Endothelial cell of umbilical vein (primary cell): ENCODE measurements at regions not wholly inside any gene's neighbourhood (a gene's known extent, or its start where the extent isn't known, plus 50 kb on each side); places are given as distances from the start of the nearest gene placed in this dataset.

Source experiments
- EZH2 ChIP-seq: IDR thresholded peaks from 2 replicates; pipeline ENCODE4 v1.6.1; 2012; ENCODE audit warnings: borderline replicate concordance, low read depth, mild to moderate bottlenecking, moderate library complexity, low read length, inconsistent platforms; ENCODE audit not compliant: severe bottlenecking
- FOS ChIP-seq: IDR thresholded peaks from 2 replicates; pipeline ENCODE4 v1.6.1; 2011; ENCODE audit warnings: mild to moderate bottlenecking, low read length, moderate library complexity, borderline replicate concordance; ENCODE audit not compliant: insufficient read depth
- GATA2 ChIP-seq: IDR thresholded peaks from 2 replicates; pipeline ENCODE4 v1.7.0; 2011; ENCODE audit warnings: low read depth, mild to moderate bottlenecking, moderate library complexity, mixed read lengths, low read length; ENCODE audit not compliant: insufficient read length, insufficient read depth
- JUN ChIP-seq: IDR thresholded peaks from 2 replicates; pipeline ENCODE4 v1.6.1; 2011; ENCODE audit warnings: borderline replicate concordance, low read depth; ENCODE audit not compliant: insufficient read length, insufficient read depth
- POLR2A ChIP-seq: IDR thresholded peaks from 2 replicates; pipeline ENCODE4 v1.6.1; 2012; ENCODE audit warnings: low read depth, mild to moderate bottlenecking, control low read depth, low read length
- POLR2AphosphoS5 ChIP-seq: IDR thresholded peaks from 2 replicates; pipeline ENCODE4 v1.6.1; 2012; ENCODE audit warnings: low read depth, mild to moderate bottlenecking, control low read depth, low read length, moderate library complexity; ENCODE audit not compliant: insufficient read depth
- TF ChIP-seq, protein P1 (sequence below), 2 donors: IDR thresholded peaks; 1 replicate in 1 of 2; 2 replicates in 1 of 2; pipeline ENCODE4 v1.5.1; 2011; ENCODE audit warnings: low read length in 2 of 2, mild to moderate bottlenecking in 2 of 2, moderate library complexity in 2 of 2, control low read depth in 1 of 2, inconsistent platforms in 1 of 2, low read depth in 1 of 2; ENCODE audit not compliant: insufficient read depth in 1 of 2; ENCODE audit errors: extremely low read depth in 1 of 2
- TF ChIP-seq, protein P2 (sequence below): IDR thresholded peaks from 2 replicates; pipeline ENCODE4 v1.6.1; 2011; ENCODE audit not compliant: insufficient read depth, insufficient read length

GRCh38 chr10:33570495-33570894, 236.0 kb upstream of the NRP1 start:
- TF ChIP-seq, protein P1, sequence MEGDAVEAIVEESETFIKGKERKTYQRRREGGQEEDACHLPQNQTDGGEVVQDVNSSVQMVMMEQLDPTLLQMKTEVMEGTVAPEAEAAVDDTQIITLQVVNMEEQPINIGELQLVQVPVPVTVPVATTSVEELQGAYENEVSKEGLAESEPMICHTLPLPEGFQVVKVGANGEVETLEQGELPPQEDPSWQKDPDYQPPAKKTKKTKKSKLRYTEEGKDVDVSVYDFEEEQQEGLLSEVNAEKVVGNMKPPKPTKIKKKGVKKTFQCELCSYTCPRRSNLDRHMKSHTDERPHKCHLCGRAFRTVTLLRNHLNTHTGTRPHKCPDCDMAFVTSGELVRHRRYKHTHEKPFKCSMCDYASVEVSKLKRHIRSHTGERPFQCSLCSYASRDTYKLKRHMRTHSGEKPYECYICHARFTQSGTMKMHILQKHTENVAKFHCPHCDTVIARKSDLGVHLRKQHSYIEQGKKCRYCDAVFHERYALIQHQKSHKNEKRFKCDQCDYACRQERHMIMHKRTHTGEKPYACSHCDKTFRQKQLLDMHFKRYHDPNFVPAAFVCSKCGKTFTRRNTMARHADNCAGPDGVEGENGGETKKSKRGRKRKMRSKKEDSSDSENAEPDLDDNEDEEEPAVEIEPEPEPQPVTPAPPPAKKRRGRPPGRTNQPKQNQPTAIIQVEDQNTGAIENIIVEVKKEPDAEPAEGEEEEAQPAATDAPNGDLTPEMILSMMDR (IDR thresholded peaks at IDR 0.05; ENCODE audit: extremely low read depth in 1 of 2, insufficient read depth in 1 of 2, low read depth in 1 of 2, low read length in 2 of 2) = no peak
- TF ChIP-seq EZH2 (no peak), POLR2AphosphoS5 (no peak), POLR2A (no peak), FOS (no peak), JUN (no peak), GATA2 (no peak)
- TF ChIP-seq, protein P2, sequence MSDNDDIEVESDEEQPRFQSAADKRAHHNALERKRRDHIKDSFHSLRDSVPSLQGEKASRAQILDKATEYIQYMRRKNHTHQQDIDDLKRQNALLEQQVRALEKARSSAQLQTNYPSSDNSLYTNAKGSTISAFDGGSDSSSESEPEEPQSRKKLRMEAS = no peak
